HEK293T (cell line): ENCODE measurements at regions not wholly inside any gene's neighbourhood (a gene's known extent, or its start where the extent isn't known, plus 50 kb on each side); places are given as distances from the start of the nearest gene placed in this dataset.

Source experiments
- FOXA1 ChIP-seq: fragments of 450-650 bp; IDR thresholded peaks from 2 replicates; pipeline ENCODE4 v1.6.1; 2016; ENCODE audit warnings: mild to moderate bottlenecking
- FOXM1 ChIP-seq: fragments of 450-650 bp; IDR thresholded peaks from 2 replicates; pipeline ENCODE4 v1.6.1; 2017; ENCODE audit warnings: mild to moderate bottlenecking, borderline replicate concordance
- SP1 ChIP-seq: fragments of 450-650 bp; IDR thresholded peaks from 2 replicates; pipeline ENCODE4 v1.6.1; 2017
- TARDBP ChIP-seq: fragments of 450-650 bp; IDR thresholded peaks from 2 replicates; pipeline ENCODE4 v1.6.1; 2016
- TF ChIP-seq, protein P1 (sequence below): fragments of 450-650 bp; IDR thresholded peaks from 2 replicates; pipeline ENCODE4 v1.6.1; 2016

DNA sequence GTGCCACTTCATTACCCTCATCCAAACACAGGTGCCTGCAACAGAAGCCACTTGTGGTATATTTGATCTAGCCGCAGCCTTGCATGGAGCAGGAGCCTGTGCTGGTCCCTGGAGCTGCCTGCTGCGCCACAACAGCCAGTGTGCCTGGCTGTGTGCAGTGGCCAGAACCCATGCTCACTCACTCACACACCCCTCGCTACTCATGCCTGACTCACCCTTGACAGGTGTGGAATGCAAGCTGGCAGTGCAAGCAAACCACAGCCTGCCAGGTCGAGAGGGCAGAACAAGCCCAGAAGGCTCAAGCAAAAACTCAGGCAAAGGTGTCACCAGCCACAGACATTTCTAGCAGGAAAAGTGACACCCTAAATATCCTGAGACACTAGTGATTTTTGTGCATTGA lies 1510.9 kb downstream of the KCNT2 start:
- TF ChIP-seq SP1 (no peak), TARDBP (no peak), FOXA1 (no peak), FOXM1 (no peak)
- TF ChIP-seq, protein P1, sequence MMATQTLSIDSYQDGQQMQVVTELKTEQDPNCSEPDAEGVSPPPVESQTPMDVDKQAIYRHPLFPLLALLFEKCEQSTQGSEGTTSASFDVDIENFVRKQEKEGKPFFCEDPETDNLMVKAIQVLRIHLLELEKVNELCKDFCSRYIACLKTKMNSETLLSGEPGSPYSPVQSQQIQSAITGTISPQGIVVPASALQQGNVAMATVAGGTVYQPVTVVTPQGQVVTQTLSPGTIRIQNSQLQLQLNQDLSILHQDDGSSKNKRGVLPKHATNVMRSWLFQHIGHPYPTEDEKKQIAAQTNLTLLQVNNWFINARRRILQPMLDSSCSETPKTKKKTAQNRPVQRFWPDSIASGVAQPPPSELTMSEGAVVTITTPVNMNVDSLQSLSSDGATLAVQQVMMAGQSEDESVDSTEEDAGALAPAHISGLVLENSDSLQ: no peak
